ENCODE measurements at regions not wholly inside any gene's neighbourhood (a gene's known extent, or its start where the extent isn't known, plus 50 kb on each side); places are given as distances from the start of the nearest gene placed in this dataset.
A peak's percentile ranks its signal among the peaks of the same experiment; 100 is the strongest.

- no peaks in the 10 kb centered on the region for H3K27me3 ChIP-seq (ENCODE audit: control insufficient read depth in 3 of 3, insufficient read depth in 3 of 3, low read length in 3 of 3)
- FAIRE-seq = no peak
- H3K4me3 ChIP-seq (ENCODE audit: low read depth in 1 of 3, low read length in 3 of 3) = no peak overlapping the region
- no peaks in the 10 kb centered on the region for H3K36me3 ChIP-seq (ENCODE audit: control insufficient read depth in 3 of 3, insufficient read depth in 2 of 3, low read depth in 1 of 3, low read length in 3 of 3)
- no peak overlapping the region for H3K27ac ChIP-seq (ENCODE audit: low read depth in 1 of 3, low read length in 2 of 3)
- no peak for DNase-seq
- no peaks in the 10 kb centered on the region for H3K4me1 ChIP-seq (ENCODE audit: control insufficient read depth in 3 of 3, insufficient read depth in 2 of 3, low read depth in 1 of 3, low read length in 2 of 3)
- H3K9me3 ChIP-seq (ENCODE audit: control insufficient read depth in 2 of 2, insufficient read depth in 1 of 2, low read depth in 1 of 2, low read length in 1 of 2) = peaks cover 0 to 9% of the 10 kb centered on the region in 2 donors
- WGBS, 3 donors = 91 to 96% (median 94%) methylated on average over 3 of the region's 3 CpGs
Observed at GRCh38 chr17:70857351-70857750, 688.0 kb downstream of the KCNJ2 start.

- Histone ChIP-seq H3K9me3 (ENCODE audit: control insufficient read depth in 2 of 2, insufficient read depth in 1 of 2, low read depth in 1 of 2, low read length in 1 of 2) (peaks cover 0 to 9% of the 10 kb centered on the region in 2 donors), H3K4me1 (ENCODE audit: control insufficient read depth in 3 of 3, insufficient read depth in 2 of 3, low read depth in 1 of 3, low read length in 2 of 3) (no peaks in the 10 kb centered on the region), H3K36me3 (ENCODE audit: control insufficient read depth in 3 of 3, insufficient read depth in 2 of 3, low read depth in 1 of 3, low read length in 3 of 3) (no peaks in the 10 kb centered on the region), H3K27ac (ENCODE audit: low read depth in 1 of 3, low read length in 2 of 3) (no peak overlapping the region), H3K27me3 (ENCODE audit: control insufficient read depth in 3 of 3, insufficient read depth in 3 of 3, low read length in 3 of 3) (no peaks in the 10 kb centered on the region), H3K4me3 (ENCODE audit: low read depth in 1 of 3, low read length in 3 of 3) (no peak overlapping the region)
- FAIRE-seq (no peak), DNase-seq (no peak)
- WGBS, 3 donors = 55 to 74% (median 60%) methylated on average over 1 of the region's 1 CpG
Observed at GRCh38 chr17:70859829-70860228, 690.5 kb downstream of the KCNJ2 start.

- DNase-seq (no peak), FAIRE-seq (no peak)
- no peaks in the 10 kb centered on the region for H3K4me1 ChIP-seq (ENCODE audit: control insufficient read depth in 3 of 3, insufficient read depth in 2 of 3, low read depth in 1 of 3, low read length in 2 of 3)
- no peak overlapping the region for H3K27ac ChIP-seq (ENCODE audit: low read depth in 1 of 3, low read length in 2 of 3)
- no peaks in the 10 kb centered on the region for H3K27me3 ChIP-seq (ENCODE audit: control insufficient read depth in 3 of 3, insufficient read depth in 3 of 3, low read length in 3 of 3)
- 85 to 93% (median 88%) methylated on average over 1 of the region's 1 CpG for WGBS, 3 donors
- H3K36me3 ChIP-seq (ENCODE audit: control insufficient read depth in 3 of 3, insufficient read depth in 2 of 3, low read depth in 1 of 3, low read length in 3 of 3) = no peaks in the 10 kb centered on the region
- H3K4me3 ChIP-seq (ENCODE audit: low read depth in 1 of 3, low read length in 3 of 3) = no peak overlapping the region
- peaks cover 0 to 9% of the 10 kb centered on the region in 2 donors for H3K9me3 ChIP-seq (ENCODE audit: control insufficient read depth in 2 of 2, insufficient read depth in 1 of 2, low read depth in 1 of 2, low read length in 1 of 2)
Observed at GRCh38 chr17:70862295-70862694, 693.0 kb downstream of the KCNJ2 start.

GRCh38 chr17:70863436-70864248 lies 694.3 kb downstream of the KCNJ2 start:
- Histone ChIP-seq H3K27ac (ENCODE audit: low read depth in 1 of 3, low read length in 2 of 3) (no peak overlapping the region), H3K36me3 (ENCODE audit: control insufficient read depth in 3 of 3, insufficient read depth in 2 of 3, low read depth in 1 of 3, low read length in 3 of 3) (no peaks in the 10 kb centered on the region), H3K27me3 (ENCODE audit: control insufficient read depth in 3 of 3, insufficient read depth in 3 of 3, low read length in 3 of 3) (no peaks in the 10 kb centered on the region), H3K9me3 (ENCODE audit: control insufficient read depth in 2 of 2, insufficient read depth in 1 of 2, low read depth in 1 of 2, low read length in 1 of 2) (peaks cover 0 to 9% of the 10 kb centered on the region in 2 donors), H3K4me3 (ENCODE audit: low read depth in 1 of 3, low read length in 3 of 3) (no peak overlapping the region), H3K4me1 (ENCODE audit: control insufficient read depth in 3 of 3, insufficient read depth in 2 of 3, low read depth in 1 of 3, low read length in 2 of 3) (no peaks in the 10 kb centered on the region)
- WGBS, 3 donors = 67 to 83% (median 70%) methylated on average over 8 of the region's 8 CpGs
- DNase-seq (peak in 1 of 2 donors; percentile 3), FAIRE-seq (no peak)

- Histone ChIP-seq H3K27me3 (ENCODE audit: control insufficient read depth in 3 of 3, insufficient read depth in 3 of 3, low read length in 3 of 3) (no peaks in the 10 kb centered on the region), H3K4me3 (ENCODE audit: low read depth in 1 of 3, low read length in 3 of 3) (no peak overlapping the region), H3K36me3 (ENCODE audit: control insufficient read depth in 3 of 3, insufficient read depth in 2 of 3, low read depth in 1 of 3, low read length in 3 of 3) (no peaks in the 10 kb centered on the region), H3K9me3 (ENCODE audit: control insufficient read depth in 2 of 2, insufficient read depth in 1 of 2, low read depth in 1 of 2, low read length in 1 of 2) (peaks cover 0 to 5% of the 10 kb centered on the region in 2 donors), H3K4me1 (ENCODE audit: control insufficient read depth in 3 of 3, insufficient read depth in 2 of 3, low read depth in 1 of 3, low read length in 2 of 3) (no peaks in the 10 kb centered on the region), H3K27ac (ENCODE audit: low read depth in 1 of 3, low read length in 2 of 3) (no peak overlapping the region)
- DNase-seq (peak in 1 of 2 donors; percentile 3), FAIRE-seq (no peak)
- WGBS, 3 donors = 72 to 77% (median 76%) methylated on average over 5 of the region's 5 CpGs
Observed at GRCh38 chr17:70865993-70866804, 696.9 kb downstream of the KCNJ2 start.

GRCh38 chr17:70868149-70868548 lies 698.8 kb downstream of the KCNJ2 start:
- H3K27ac ChIP-seq (ENCODE audit: low read depth in 1 of 3, low read length in 2 of 3) = no peak overlapping the region
- H3K9me3 ChIP-seq (ENCODE audit: control insufficient read depth in 2 of 2, insufficient read depth in 1 of 2, low read depth in 1 of 2, low read length in 1 of 2) = no peaks in the 10 kb centered on the region
- WGBS, 3 donors = 36 to 69% (median 44%) methylated on average over 2 of the region's 2 CpGs
- H3K4me1 ChIP-seq (ENCODE audit: control insufficient read depth in 3 of 3, insufficient read depth in 2 of 3, low read depth in 1 of 3, low read length in 2 of 3) = no peaks in the 10 kb centered on the region
- H3K27me3 ChIP-seq (ENCODE audit: control insufficient read depth in 3 of 3, insufficient read depth in 3 of 3, low read length in 3 of 3) = no peaks in the 10 kb centered on the region
- FAIRE-seq (no peak), DNase-seq (peak; percentile 69 to 73)
- H3K4me3 ChIP-seq (ENCODE audit: low read depth in 1 of 3, low read length in 3 of 3) = no peak overlapping the region
- no peaks in the 10 kb centered on the region for H3K36me3 ChIP-seq (ENCODE audit: control insufficient read depth in 3 of 3, insufficient read depth in 2 of 3, low read depth in 1 of 3, low read length in 3 of 3)

- WGBS, 3 donors = 72 to 83% (median 78%) methylated on average over 2 of the region's 2 CpGs
Observed at GRCh38 chr17:70869402-70870085, 700.2 kb downstream of the KCNJ2 start.

GRCh38 chr17:70871180-70871818 lies 702.0 kb downstream of the KCNJ2 start:
- no peak for FAIRE-seq
- no peaks in the 10 kb centered on the region for H3K9me3 ChIP-seq (ENCODE audit: control insufficient read depth in 2 of 2, insufficient read depth in 1 of 2, low read depth in 1 of 2, low read length in 1 of 2)
- no peak overlapping the region for H3K27ac ChIP-seq (ENCODE audit: low read depth in 1 of 3, low read length in 2 of 3)
- peak; percentile 55 to 79 for DNase-seq
- no peak overlapping the region for H3K4me3 ChIP-seq (ENCODE audit: low read depth in 1 of 3, low read length in 3 of 3)
- no peaks in the 10 kb centered on the region for H3K36me3 ChIP-seq (ENCODE audit: control insufficient read depth in 3 of 3, insufficient read depth in 2 of 3, low read depth in 1 of 3, low read length in 3 of 3)
- no peaks in the 10 kb centered on the region for H3K4me1 ChIP-seq (ENCODE audit: control insufficient read depth in 3 of 3, insufficient read depth in 2 of 3, low read depth in 1 of 3, low read length in 2 of 3)
- H3K27me3 ChIP-seq (ENCODE audit: control insufficient read depth in 3 of 3, insufficient read depth in 3 of 3, low read length in 3 of 3) = no peaks in the 10 kb centered on the region
- WGBS, 3 donors = 8 to 27% (median 25%) methylated on average over 1 of the region's 1 CpG

More at GRCh38 chr17:70869402-70870085, 700.2 kb downstream of the KCNJ2 start:
- Histone ChIP-seq H3K27ac (ENCODE audit: low read depth in 1 of 3, low read length in 2 of 3) (no peak overlapping the region), H3K36me3 (ENCODE audit: control insufficient read depth in 3 of 3, insufficient read depth in 2 of 3, low read depth in 1 of 3, low read length in 3 of 3) (no peaks in the 10 kb centered on the region), H3K4me3 (ENCODE audit: low read depth in 1 of 3, low read length in 3 of 3) (no peak overlapping the region), H3K4me1 (ENCODE audit: control insufficient read depth in 3 of 3, insufficient read depth in 2 of 3, low read depth in 1 of 3, low read length in 2 of 3) (no peaks in the 10 kb centered on the region), H3K9me3 (ENCODE audit: control insufficient read depth in 2 of 2, insufficient read depth in 1 of 2, low read depth in 1 of 2, low read length in 1 of 2) (no peaks in the 10 kb centered on the region), H3K27me3 (ENCODE audit: control insufficient read depth in 3 of 3, insufficient read depth in 3 of 3, low read length in 3 of 3) (no peaks in the 10 kb centered on the region)
- DNase-seq (no peak), FAIRE-seq (no peak)
